HG02981 (cell line): ENCODE measurements at regions not wholly inside any gene's neighbourhood (a gene's known extent, or its start where the extent isn't known, plus 50 kb on each side); places are given as distances from the start of the nearest gene placed in this dataset.

Source experiments
- ATAC-seq: cut with Tn5 transposase; IDR thresholded peaks from one replicate; pipeline ENCODE4 v1.9.1; 2021; ENCODE audit warnings: mild to moderate bottlenecking, moderate library complexity; ENCODE audit not compliant: unreplicated experiment

DNA sequence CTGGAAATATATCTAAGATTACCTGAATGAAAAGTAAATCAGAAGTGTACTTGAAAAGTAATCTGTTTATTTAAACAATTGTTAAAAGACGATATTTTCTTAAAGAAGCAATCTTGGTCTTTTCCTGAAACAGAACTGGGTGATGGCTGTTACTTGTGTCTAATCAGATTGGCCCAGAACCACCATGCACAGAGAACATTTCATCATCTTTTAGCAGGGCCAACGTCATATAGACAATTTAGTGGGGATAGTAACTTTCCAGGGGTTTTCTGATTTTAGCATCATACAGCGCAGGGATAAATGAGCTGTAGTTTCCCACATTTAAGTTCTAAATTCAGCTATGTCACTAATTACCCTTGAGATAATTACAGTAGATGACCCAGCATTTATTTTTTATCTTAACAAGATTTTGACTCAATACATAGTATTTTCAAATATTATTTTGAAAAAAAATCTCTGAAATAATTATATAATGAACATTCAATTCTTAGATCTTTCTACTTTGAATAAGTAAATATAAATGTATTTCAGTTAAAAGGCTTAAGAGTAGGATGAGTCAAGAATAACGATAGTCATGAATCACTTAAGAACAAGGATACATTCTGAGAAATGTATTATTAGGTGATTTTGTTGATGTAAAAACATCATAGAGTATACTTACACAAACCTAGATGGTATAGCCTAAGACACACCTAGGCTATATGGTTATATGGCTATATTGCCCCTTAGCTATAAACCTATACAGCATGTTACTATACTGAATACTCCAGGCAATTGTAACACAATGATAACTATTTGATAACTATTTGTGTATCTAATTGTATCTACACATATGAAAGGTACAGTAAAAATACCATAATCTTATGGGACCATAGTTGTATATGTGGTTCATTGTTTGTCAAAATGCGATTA lies 103.8 kb upstream of the MME start:
- no peak for ATAC-seq

DNA sequence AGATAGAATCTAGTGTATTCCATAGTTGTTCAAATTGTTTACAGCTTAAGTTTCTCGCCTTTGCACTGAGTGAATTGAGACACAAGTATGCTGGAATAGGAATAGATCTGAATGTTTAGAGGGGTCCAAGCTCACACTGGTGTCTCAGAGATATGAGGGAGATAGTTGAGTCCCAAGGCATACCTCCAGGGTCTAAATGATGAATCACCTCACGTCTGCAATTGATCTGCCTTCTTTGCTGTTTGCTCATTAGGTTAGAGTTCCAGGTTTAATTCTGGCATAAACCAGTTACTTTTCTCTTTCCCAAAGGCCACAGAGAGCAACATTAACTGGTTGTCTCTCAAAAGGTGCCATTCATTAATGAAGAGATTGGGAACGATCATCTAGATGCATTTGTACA lies 106.3 kb upstream of the MME start:
- ATAC-seq = no peak

DNA sequence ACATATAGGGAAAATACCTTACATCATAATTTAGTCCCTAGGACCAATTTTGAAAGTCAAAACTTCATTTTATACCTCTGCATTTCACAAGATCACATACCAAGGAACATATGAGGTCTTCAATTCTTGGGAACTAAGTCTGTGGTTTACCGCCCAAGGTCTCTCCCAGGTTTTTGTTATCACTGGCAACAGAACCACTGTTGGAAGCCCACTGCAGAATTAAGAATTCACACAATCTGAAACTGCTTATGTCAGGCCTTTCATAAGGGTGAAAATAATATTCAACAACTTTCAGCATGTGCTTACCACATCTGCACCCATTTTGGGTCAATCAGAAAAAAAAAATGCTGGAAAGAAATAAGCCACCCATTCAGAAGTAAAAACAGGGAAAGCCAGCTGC lies 107.2 kb upstream of the MME start:
- no peak for ATAC-seq

DNA sequence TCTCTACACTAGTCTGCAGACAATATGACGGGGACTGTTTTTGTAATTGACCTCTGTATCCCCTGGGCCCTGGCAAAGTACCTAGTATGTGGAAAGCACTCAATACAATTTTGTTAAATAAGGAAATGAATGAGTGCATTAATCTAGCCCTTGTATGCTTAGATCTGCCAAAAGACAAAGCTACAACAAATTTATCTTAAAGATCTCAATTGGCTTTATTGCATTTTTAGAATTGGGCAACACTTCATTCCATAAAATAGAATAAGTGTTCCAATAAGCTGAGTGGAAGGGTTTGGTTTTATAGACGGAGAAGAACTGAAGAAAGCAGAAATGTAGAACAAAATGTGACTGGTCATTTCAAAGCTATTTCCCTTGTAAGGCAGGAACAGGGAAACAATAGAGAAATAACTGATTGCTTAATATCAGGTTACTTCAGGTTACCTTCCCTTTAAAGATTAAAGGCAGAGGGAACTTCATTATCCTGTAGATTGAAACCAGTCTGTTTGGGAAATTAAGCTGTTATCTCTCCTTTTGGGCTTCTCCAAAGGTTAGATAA lies 108.3 kb upstream of the MME start:
- ATAC-seq = no peak

DNA sequence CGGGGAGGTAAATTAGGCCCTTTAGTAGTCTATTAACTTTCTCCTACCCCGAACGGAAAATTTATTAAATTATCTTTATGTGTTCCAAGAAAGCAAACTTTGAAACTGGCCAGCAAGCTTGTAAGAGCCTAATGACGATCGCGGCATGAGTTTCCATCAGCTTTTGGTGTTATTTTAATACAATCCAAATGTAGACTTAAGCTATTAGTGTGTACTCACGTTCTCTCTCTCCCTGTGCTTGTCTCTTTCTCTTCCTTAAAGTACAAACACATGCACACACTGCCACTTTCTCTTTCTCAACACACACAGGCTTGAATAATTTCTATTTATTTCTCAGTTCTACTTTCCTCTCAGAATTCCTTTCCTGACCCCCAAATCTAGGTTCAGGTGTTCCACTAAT lies 108.8 kb upstream of the MME start:
- ATAC-seq = no peak

DNA sequence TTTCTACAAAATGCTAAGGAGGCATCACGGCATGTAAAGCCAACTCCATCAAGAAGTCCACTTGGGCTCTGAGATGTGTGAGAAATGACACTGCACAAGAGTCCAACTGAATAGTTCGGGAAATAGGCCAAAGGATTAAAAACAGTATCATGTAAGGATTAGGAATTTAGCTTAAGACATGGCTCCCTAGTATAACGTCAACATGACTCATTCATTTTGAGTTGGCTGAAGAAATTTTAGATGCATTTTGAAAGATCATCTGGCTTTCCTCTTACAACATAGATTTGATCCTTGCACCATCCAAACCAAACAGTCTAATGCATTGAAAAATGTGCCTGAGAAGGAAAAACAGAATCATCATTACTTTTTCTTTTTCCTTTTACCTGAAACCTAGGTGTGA lies 109.3 kb upstream of the MME start:
- no peak for ATAC-seq

DNA sequence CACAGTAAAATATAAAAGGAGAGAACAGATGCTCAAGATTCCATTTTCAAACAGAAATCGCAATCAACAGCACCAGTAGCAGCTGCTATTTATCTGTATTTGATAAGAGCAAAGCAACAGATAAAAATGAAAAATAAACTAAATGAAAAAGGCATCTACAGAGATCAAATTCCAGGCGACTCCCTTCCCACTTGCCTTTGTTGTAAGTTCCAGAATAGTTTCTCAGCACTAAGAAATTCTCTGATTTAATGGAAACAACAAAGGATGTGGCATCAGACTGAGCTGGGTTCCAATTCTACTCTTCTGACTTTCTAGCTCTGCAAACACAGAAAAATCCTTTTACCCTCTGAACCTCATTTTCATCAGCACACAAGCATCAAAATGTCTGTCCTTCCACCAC lies 110.8 kb upstream of the MME start:
- no peak for ATAC-seq

DNA sequence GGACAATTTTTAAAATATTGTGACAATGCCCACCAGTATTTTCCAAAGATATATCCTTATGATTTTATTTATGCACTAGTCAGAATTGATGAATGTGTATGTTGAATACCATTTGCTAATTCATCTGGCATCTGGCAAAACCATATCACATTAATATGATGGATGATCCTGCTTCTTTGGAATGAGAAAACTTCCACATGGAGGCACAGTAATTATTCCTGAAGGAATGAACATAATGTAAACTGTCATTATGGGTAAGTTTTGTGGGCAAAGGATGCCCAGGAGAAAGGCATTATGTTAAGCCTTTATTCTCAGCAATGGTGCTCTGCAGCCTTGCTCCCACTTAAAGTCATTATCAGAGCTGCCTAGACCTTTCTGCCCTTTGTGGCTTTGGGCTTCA lies 113.0 kb upstream of the MME start:
- no peak for ATAC-seq

DNA sequence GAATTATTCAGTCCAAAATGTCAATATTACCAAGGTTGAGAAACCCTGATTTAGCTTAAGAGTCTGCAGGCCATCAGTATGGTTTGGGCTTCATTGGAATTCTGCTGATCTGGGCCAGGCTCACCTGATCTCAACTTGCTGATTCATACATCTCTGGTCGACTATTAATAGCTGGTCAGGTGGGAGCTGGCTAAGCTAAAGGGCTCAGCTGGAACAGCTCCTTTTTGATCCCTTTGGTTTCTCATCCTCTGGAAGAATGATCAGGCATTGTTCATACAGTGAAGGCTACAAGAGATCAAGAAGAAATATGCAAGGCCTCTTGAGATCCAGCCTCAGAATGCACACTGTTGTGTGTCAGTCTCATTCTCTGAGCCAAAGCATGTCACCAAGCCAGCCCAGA lies 123.3 kb upstream of the MME start:
- no peak for ATAC-seq

DNA sequence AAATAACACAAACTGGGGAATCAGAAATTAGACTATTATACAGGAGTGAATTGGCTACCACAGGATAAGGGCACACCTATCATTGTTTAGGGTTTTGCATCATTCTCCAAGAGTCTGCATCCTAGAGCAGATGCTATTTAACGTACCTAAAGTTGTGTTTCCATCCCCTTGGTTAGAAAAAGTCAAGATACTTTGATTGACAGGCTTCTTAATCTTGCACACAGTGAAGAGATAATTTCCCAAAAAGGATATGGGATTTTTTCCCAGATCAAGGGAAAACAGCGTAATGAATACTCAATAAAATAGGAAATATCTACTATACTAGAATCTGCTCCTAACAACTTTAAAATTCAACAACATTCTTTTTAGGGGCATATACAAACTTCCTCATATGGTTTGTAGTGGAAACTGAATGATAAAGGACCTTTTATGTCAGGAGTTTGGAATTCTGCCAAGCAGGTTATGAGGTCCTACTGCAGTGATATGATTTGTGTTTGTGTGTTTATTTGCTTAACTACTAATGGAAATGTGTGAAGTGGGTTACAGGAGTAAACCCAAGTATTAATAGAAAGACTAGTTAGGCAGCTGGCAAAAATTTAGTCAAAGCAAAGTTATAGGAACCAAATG lies 124.1 kb upstream of the MME start:
- no peak for ATAC-seq

DNA sequence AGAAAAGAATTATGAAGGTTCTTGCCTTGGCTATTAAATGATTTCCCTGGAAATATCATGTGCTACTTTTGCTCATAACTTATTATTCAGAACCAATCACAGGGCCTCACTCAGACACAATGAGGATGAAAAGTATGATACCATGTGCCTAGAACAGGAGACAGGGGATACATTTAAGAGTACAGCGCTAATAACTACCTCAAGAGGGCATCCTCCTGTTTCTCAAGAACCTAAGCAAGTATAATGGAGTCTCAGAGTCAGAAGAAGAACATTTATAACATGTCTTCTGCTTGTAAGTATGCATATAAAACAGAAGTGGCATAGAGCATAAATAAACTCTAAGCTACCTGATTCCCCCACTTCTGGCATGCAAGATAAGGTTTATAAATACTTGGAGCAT lies 125.4 kb upstream of the MME start:
- ATAC-seq = no peak

DNA sequence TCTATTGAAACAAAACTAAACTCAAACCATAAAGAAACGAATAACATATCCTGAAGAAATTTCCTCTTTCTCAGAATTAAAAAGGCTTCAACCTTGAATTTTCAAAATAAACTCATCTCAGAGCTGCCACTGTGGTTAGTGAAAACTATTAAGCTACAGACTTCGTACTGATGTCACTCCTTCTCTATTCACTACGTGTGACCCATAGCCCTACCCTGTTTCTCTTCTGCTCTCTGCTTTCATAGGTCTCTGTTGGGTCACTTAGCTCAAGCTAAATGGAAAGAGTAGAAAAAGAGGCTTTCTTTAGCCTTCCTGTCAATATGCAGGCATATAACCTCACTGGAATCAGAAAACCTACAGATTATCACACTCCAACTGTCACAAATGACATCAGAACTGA lies 126.6 kb upstream of the MME start:
- ATAC-seq = no peak

DNA sequence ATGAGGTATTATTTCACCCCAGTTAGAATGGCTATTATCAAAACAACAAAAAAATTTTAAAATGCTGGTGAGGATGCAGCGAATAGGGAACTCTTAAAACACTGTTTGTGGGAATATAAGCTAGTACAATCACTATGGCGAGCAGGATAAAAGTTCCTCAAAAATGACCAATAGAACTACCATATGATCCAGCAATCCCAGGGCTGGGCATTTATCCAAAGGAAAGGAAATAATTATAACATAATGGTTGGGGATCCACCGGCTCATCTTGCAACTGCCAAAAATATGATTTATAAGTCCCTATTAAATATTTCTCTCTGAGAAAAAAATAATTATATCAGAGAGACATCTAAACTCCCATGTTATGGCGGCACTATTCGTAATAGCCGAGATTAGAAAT lies 127.6 kb upstream of the MME start:
- no peak for ATAC-seq

DNA sequence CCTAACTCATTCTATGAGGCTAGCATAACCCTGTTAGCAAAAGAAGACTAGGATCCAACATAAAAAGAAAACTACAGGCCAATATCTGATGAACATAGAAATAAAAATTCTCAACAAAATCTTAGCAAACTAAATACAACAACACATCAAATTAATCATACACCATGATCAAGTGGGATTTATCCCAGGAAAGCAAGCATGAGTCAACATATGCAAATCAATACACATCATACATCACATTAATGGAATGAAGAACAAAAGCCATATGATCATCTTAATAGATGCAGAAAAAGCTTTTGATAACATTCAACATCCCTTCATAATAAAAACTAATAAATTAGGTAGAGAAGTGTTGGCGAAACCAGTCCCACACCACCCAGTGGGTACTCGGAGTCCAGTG lies 136.1 kb upstream of the MME start:
- ATAC-seq = no peak

DNA sequence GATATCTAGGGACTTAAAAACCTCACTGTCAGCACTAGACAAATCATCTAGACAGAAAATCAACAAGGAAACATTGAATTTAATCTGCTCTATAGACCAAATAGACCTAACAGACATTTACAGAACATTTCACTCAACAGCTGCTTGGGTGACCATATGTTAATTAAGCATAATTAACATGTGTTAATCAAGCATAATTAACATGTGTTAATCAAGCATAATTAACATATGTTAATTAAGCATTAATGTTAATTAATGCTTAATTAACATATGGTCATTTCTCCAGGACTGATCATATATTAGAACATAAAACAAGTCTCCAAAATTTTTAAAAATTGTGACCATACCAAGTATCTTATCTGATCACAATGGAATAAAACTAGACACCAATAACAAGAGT lies 137.3 kb upstream of the MME start:
- no peak for ATAC-seq

DNA sequence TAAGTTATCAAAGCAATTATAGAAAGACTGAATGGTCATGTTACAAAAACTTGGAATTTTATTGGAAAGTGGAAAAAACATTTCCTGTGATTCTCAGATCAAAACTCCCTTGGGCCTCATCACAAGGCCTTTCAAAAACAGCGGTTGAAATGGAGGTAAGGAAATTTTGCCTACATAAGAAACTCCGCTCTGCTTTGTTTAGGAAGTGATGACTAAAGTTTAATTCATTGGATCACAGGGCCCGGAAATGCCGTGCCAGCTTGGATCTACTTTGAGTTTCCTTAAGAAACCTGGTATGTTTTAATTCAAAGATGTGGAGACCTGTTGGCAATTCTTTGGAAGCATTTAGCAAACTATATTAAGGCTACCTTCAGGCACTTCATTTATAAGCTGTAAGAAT lies 143.9 kb upstream of the MME start:
- no peak for ATAC-seq

DNA sequence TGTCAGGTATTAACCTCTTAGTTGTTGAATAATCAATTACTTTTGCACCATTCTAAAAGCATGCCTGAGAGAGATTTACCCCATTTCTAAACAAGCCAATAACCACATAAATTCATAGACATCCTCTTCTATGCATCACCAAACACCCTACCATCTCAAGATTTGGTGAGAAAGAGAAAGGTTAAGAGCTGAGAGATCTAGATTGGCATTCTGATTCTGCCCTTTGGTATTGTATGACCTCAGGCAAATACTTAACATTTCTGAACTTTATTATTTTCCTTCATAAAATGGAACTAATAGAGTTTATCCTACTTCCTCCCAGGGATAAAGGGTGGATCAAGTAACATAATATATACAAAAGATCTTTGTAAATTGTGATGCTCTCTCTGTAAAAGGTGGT lies 146.5 kb upstream of the MME start:
- no peak for ATAC-seq

DNA sequence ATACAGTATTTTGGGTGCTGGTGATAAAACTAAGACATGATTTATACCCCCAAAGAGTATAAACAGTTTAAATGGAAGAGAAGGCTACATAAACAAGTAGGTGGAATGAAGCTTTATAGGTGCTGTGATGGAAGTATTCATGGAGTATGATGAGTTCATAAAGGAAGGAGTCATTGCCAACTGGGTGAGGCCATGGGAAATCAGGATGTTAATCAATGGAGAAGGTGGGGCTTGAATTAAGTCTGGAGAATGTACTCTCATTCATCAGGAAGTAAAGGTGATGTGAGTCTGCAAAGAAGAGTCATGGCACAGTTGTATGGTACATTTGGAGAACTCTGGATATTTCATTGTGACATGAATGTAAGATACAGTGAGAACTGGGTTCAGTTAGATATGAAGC lies 147.5 kb upstream of the MME start:
- ATAC-seq = no peak

DNA sequence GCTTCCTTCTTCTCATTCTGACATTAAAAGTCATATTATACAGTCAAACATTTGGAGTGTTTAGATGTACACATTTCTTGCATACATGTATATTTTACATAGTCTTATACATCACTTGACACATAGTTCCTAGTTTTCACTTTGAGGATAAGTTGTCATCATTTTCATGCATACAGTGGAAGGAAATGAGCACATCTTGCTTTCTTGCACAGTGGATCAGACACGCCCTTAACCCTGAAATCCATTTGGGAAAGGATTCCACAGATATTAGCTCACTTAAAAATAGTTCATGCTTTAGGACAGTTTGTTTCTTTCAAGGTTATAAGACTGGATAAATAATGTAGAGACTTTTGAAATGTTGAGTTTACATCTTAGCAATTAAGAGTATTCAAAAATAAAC lies 148.6 kb upstream of the MME start:
- ATAC-seq = no peak

DNA sequence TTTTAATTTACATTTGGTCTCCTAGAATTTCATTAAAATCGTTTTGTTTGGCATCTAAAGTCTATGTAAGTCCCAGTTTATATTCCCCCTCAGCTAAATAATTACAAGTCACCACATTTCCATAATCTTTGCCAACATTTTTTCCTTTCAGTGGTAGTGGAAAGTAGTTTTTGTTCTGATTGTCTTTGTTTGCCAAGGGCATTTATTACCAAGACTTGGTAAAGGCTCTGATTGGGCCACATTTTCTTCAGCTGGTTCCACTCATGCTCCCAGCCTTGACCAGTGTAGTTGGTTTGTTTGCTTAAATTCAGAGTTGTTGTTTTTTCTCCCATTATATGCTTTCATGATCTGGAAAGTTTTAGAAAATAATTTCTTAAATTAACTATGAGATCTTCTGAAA lies 153.4 kb upstream of the MME start:
- ATAC-seq = no peak

DNA sequence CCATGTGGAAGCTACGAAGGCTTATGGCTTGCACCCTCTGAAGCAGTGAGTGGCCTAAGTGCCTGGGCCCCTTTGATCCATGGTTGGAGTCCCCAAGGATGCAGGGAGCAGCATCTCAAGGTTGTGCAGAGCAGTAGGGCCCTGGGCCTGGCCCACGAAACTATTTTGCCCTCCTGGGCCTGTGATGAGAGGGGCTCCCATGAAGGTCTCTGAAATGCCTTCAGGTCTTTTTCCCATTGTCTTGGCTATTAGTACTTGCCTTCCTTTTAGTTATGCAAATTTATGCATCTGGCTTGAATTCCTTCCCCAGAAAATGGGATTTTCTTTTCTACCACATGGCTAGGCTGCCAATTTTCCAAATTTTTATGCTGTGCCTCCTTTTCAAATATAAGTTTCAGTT lies 158.8 kb upstream of the MME start:
- no peak for ATAC-seq

DNA sequence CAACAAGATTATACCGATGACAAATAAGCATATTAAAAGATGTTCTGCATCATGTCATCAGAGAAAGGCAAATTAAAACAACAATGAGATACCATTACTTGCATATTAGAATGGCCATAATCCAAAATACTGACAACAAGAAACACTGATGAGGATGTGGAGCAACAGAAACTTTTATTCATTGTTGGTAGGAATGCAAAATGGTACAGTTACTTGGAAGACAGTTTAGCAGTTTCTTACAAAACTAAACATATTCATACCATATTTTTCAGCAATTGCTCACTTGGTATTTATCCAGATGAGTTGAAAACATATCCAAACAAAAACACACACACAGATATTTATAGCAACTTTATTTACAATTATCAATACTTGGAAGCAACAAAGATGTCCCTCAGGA lies 160.9 kb upstream of the MME start:
- no peak for ATAC-seq
